Caco-2 (cell line): ENCODE measurements at regions not wholly inside any gene's neighbourhood (a gene's known extent, or its start where the extent isn't known, plus 50 kb on each side); places are given as distances from the start of the nearest gene placed in this dataset.
"Not testable (repeated sequence)": the region's sequence is repeated elsewhere in the genome, so short reads cannot be mapped to it uniquely, and the experiment has no call there.

Source experiments
- BruUV-seq: library from RNA; stranded (reverse); fragments of 400-500 nt; replicated peaks from 2 replicates; lab custom pipeline; 2021; lab: Mats Ljungman, UMichigan
- CTCF ChIA-PET: fragments of 300-600 bp; sonication (Branson Sonifier 250); formaldehyde crosslinking; loops from one replicate; lab custom pipeline; 2022; ENCODE audit warnings: antibody characterized with exemption; lab: Charles Lee
- POLR2A ChIA-PET: fragments of 300-600 bp; sonication (Branson Sonifier 250); formaldehyde crosslinking; loops from one replicate; lab custom pipeline; 2022; ENCODE audit warnings: antibody characterized with exemption; lab: Charles Lee
- DNase-seq, 2 experiments: peaks; one replicate each; pipeline versions ENCODE4 v3.0.0 to v3.0.0-alpha.2; 2020 to 2022
- H3K27me3 ChIP-seq: replicated peaks from 2 replicates; pipeline ENCODE4 v1.6.0; 2011; ENCODE audit warnings: low read length; ENCODE audit not compliant: control insufficient read depth, insufficient read depth
- H3K36me3 ChIP-seq: 2 replicates; pipeline ENCODE4 v1.5.1; 2011; ENCODE audit warnings: low read length; ENCODE audit not compliant: control insufficient read depth, insufficient read depth
- H3K4me1 ChIP-seq: fragments of 250-450 bp; sonication (Bioruptor Pico); 2 replicates; pipeline ENCODE4 v1.5.1; 2020; ENCODE audit warnings: mild to moderate bottlenecking
- H3K4me3 ChIP-seq: 2 replicates; pipeline ENCODE4 v1.5.1; 2011; ENCODE audit warnings: low read depth, mild to moderate bottlenecking, control low read depth, low read length
- H3K9me3 ChIP-seq: fragments of 250-450 bp; sonication (Bioruptor Pico); 2 replicates; pipeline ENCODE4 v1.5.1; 2020; ENCODE audit warnings: mild to moderate bottlenecking, moderate library complexity
- H3K27ac Mint-ChIP-seq: one replicate; pipeline ENCODE4 v1.8.0; 2022; ENCODE audit warnings: mixed read lengths; ENCODE audit not compliant: unreplicated experiment
- H3K27me3 Mint-ChIP-seq: one replicate; pipeline ENCODE4 v1.8.0; 2022; ENCODE audit warnings: mixed read lengths; ENCODE audit not compliant: insufficient read depth, unreplicated experiment
- H3K36me3 Mint-ChIP-seq: one replicate; pipeline ENCODE4 v1.8.0; 2022; ENCODE audit warnings: mild to moderate bottlenecking, mixed read lengths; ENCODE audit not compliant: insufficient read depth, unreplicated experiment
- H3K4me1 Mint-ChIP-seq: one replicate; pipeline ENCODE4 v1.8.0; 2022; ENCODE audit warnings: low read depth, mixed read lengths; ENCODE audit not compliant: unreplicated experiment
- H3K4me3 Mint-ChIP-seq: one replicate; pipeline ENCODE4 v1.8.0; 2022; ENCODE audit warnings: mild to moderate bottlenecking, moderate library complexity, mixed read lengths; ENCODE audit not compliant: unreplicated experiment
- H3K9me3 Mint-ChIP-seq: one replicate; pipeline ENCODE4 v1.8.0; 2022; ENCODE audit warnings: mixed read lengths; ENCODE audit not compliant: unreplicated experiment
- CTCF ChIP-seq, 2 experiments: fragments of 200-600 bp in 1 of 2; IDR thresholded peaks; 1 replicate in 1 of 2; 2 replicates in 1 of 2; pipeline versions ENCODE4 v1.5.1 to v1.8.0; 2011 to 2022; ENCODE audit warnings: antibody characterized with exemption in 1 of 2, control low read depth in 1 of 2, inconsistent platforms in 1 of 2, low read depth in 1 of 2, low read length in 1 of 2, mild to moderate bottlenecking in 1 of 2, moderate library complexity in 1 of 2; ENCODE audit not compliant: insufficient read depth in 1 of 2, severe bottlenecking in 1 of 2, unreplicated experiment in 1 of 2
- intact Hi-C: fragments of 100-400 bp; cut with micrococcal nuclease; formaldehyde crosslinking; loops from one replicate; pipeline ENCODE4 v1.10.0; 2022; ENCODE audit not compliant: unreplicated experiment

GRCh38 chr17:70750983-70751382 is 581.7 kb downstream of the KCNJ2 start:
- ChIA-PET POLR2A (no interaction called here), CTCF (no interaction called here)
- intact Hi-C loops, result no loop called here
- H3K36me3 ChIP-seq, result no peaks in the 10 kb centered on the region
- no peaks in the 10 kb centered on the region for H3K4me1 ChIP-seq
- no peak overlapping the region for H3K4me3 Mint-ChIP-seq
- BruUV-seq, result no TSS peak
- no peaks in the 10 kb centered on the region for H3K9me3 Mint-ChIP-seq
- DNase-seq, result no peak
- peaks cover 3% of the 10 kb centered on the region for H3K27me3 Mint-ChIP-seq
- no peaks in the 10 kb centered on the region; the same call in 1 of the 2 replicates for H3K9me3 ChIP-seq
- no peak overlapping the region for H3K4me3 ChIP-seq
- no peaks in the 10 kb centered on the region for H3K4me1 Mint-ChIP-seq
- TF ChIP-seq CTCF (IDR thresholded peaks at IDR 0.05; ENCODE audit: insufficient read depth in 1 of 2, low read depth in 1 of 2, low read length in 1 of 2, severe bottlenecking in 1 of 2, unreplicated experiment in 1 of 2), result no peak
- no peaks in the 10 kb centered on the region for H3K36me3 Mint-ChIP-seq
- H3K27ac Mint-ChIP-seq, result no peak overlapping the region
- no peaks in the 10 kb centered on the region for H3K27me3 ChIP-seq

- H3K27ac Mint-ChIP-seq, H3K4me3 ChIP-seq, H3K9me3 ChIP-seq, H3K27me3 Mint-ChIP-seq, H3K36me3 ChIP-seq, BruUV-seq, CTCF ChIA-PET, H3K4me3 Mint-ChIP-seq, intact Hi-C loops, H3K4me1 Mint-ChIP-seq, H3K27me3 ChIP-seq, H3K9me3 Mint-ChIP-seq, H3K4me1 ChIP-seq, POLR2A ChIA-PET, DNase-seq, H3K36me3 Mint-ChIP-seq: not testable (repeated sequence)
Observed at GRCh38 chr17:70752461-70752860, 583.1 kb downstream of the KCNJ2 start.

- H3K9me3 Mint-ChIP-seq, result no peaks in the 10 kb centered on the region
- CTCF ChIA-PET, result no interaction called here
Observed at GRCh38 chr17:70752966-70753467, 583.7 kb downstream of the KCNJ2 start.

More at GRCh38 chr17:70752966-70753467, 583.7 kb downstream of the KCNJ2 start:
- H3K27ac Mint-ChIP-seq, result no peak overlapping the region
- Histone ChIP-seq H3K36me3 (no peaks in the 10 kb centered on the region), H3K4me1 (no peaks in the 10 kb centered on the region), H3K27me3 (no peaks in the 10 kb centered on the region), H3K9me3 (no peaks in the 10 kb centered on the region), H3K4me3 (no peak overlapping the region)
- no TSS peak for BruUV-seq
- intact Hi-C loops, result no loop called here
- POLR2A ChIA-PET, result no interaction called here
- no peaks in the 10 kb centered on the region for H3K4me1 Mint-ChIP-seq
- H3K27me3 Mint-ChIP-seq, result peaks cover 3% of the 10 kb centered on the region
- DNase-seq, result no peak
- no peak for TF ChIP-seq CTCF (IDR thresholded peaks at IDR 0.05; ENCODE audit: insufficient read depth in 1 of 2, low read depth in 1 of 2, low read length in 1 of 2, severe bottlenecking in 1 of 2, unreplicated experiment in 1 of 2)
- no peak overlapping the region for H3K4me3 Mint-ChIP-seq
- H3K36me3 Mint-ChIP-seq, result no peaks in the 10 kb centered on the region
